ENCODE measurements at regions not wholly inside any gene's neighbourhood (a gene's known extent, or its start where the extent isn't known, plus 50 kb on each side); places are given as distances from the start of the nearest gene placed in this dataset.

DNA sequence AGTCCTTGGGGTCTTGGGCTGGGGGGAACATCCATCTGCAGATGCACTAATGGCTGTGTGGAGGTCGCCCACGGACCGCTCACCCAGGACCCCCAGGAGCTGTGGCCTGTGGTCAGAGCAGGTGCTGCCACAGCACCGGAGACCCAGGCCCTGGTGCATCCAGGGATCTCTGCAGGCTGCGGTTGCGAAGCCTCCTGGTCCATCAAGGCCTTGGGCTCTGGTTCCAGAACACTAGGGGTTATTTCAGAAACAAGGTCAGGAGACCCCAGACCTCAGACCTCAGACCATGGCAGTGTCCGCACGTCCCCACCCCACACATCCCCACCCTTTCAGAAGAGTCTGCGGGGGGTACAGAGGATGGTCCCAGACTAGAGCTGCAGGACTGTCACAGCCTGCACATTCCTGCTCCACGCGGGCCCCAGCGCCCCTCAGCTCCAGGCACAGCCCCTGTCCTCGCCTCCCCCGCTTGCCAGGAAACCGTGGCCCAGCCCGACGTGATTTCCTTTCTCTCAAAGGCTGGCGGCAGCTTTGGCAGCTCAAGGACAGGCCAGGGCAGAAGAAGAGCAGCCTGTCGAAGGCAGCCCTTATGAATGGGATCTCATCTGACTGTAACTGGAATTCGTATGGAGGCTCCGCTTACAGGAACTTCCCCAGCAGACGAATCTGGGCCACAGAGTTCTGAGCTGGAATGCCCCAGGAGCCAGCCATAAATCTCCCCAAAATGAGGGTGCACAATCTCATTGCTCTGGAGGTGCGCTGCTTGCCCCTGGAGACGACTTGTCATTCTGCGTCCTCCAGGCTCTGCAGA is 136.2 kb upstream of the RET start:
- Histone ChIP-seq H3K79me2 (ENCODE audit: control insufficient read depth, insufficient read depth, low read length, unreplicated experiment) (no peaks in the 10 kb centered on the region), H2AFZ (ENCODE audit: low read length, unreplicated experiment) (no peak overlapping the region), H3K27me3 (ENCODE audit: insufficient read depth, low read length) (peaks cover 31% of the 10 kb centered on the region), H3K4me1 (ENCODE audit: control insufficient read depth, insufficient read depth, low read length, unreplicated experiment) (no peaks in the 10 kb centered on the region), H3K36me3 (ENCODE audit: insufficient read depth, low read length) (no peaks in the 10 kb centered on the region), H3K27ac (ENCODE audit: low read depth, low read length) (no peak overlapping the region), H3K4me3 (ENCODE audit: low read depth, low read length) (no peak overlapping the region)

DNA sequence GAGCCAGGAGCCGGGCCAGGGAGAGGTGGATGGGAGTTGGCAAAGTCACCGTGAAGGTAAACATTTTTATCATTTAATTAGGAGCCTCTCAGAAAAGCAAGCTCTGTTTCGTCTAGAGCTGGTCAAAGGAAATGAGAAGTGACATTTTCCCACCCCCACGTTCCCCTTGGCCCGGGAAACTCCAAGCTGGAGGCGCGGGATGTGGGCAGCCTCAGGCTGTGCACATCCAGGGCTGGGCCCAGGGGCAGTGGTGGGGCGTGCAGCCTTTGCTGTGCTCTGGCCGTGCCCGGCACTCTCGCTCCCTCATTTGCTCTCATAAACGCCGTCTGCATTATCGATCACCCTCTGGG is 135.6 kb upstream of the RET start:
- Histone ChIP-seq H3K79me2 (ENCODE audit: control insufficient read depth, insufficient read depth, low read length, unreplicated experiment) (no peaks in the 10 kb centered on the region), H3K4me3 (ENCODE audit: low read depth, low read length) (no peak overlapping the region), H3K27ac (ENCODE audit: low read depth, low read length) (no peak overlapping the region), H3K4me1 (ENCODE audit: control insufficient read depth, insufficient read depth, low read length, unreplicated experiment) (no peaks in the 10 kb centered on the region), H3K27me3 (ENCODE audit: insufficient read depth, low read length) (peaks cover 29% of the 10 kb centered on the region), H3K36me3 (ENCODE audit: insufficient read depth, low read length) (no peaks in the 10 kb centered on the region), H2AFZ (ENCODE audit: low read length, unreplicated experiment) (no peak overlapping the region)

DNA sequence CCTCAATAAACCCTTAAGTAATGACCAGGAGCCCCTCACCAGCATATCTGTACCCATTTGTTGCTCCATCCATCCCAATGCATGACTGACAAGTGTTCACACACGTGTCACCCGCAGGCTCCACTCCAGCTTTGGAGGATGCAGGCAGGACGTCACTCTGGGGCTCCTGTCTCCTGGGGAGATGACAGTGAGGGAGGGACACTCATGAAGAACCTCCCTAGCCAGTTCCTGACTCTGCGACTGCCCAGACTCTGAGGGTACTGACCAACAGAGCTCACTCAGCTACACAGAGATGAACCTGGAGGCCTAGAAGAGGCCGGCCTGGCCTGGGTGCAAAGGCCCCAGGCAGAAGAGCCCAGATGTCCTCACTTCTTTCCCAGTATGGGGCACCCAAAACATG is 135.1 kb upstream of the RET start:
- H3K79me2 ChIP-seq (ENCODE audit: control insufficient read depth, insufficient read depth, low read length, unreplicated experiment): no peaks in the 10 kb centered on the region
- no peak overlapping the region for H3K4me3 ChIP-seq (ENCODE audit: low read depth, low read length)
- H2AFZ ChIP-seq (ENCODE audit: low read length, unreplicated experiment): no peak overlapping the region
- H3K4me1 ChIP-seq (ENCODE audit: control insufficient read depth, insufficient read depth, low read length, unreplicated experiment): no peaks in the 10 kb centered on the region
- H3K27me3 ChIP-seq (ENCODE audit: insufficient read depth, low read length): peaks cover 27% of the 10 kb centered on the region
- no peaks in the 10 kb centered on the region for H3K36me3 ChIP-seq (ENCODE audit: insufficient read depth, low read length)
- no peak overlapping the region for H3K27ac ChIP-seq (ENCODE audit: low read depth, low read length)

DNA sequence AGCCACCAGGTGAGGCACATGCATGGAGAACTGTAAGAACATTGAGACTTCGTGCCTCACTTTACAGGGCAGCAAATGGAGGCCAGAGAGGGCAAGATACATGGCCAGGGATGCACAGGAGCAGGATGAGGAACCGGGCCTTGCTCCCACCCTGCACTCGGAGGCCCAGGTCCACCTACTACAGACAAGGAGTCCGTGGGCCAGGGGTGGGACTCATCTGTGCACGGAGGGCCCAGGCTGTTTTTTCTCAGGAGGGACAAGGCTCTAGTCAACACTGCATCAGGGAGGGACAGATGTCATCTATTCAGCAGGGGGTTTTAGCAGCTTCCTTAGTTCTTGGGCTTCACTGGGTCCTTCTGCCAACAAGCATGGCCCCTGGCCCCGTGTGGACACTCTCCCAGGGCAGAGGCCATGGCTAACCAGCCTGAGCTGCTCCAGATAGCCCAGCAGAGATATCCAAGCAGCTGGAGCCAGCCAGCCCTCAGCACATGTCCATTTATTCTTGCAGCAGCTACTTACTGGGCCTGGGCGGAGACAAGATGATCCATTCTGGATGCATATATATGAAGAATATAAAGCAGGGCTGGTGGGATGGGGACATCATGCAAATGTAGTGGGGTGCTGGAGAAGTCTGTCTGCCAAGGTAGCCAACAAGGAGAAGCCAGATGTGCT is 134.5 kb upstream of the RET start:
- Histone ChIP-seq H3K27me3 (ENCODE audit: insufficient read depth, low read length) (peaks cover 28% of the 10 kb centered on the region), H3K36me3 (ENCODE audit: insufficient read depth, low read length) (no peaks in the 10 kb centered on the region), H3K27ac (ENCODE audit: low read depth, low read length) (no peak overlapping the region), H2AFZ (ENCODE audit: low read length, unreplicated experiment) (no peak overlapping the region), H3K4me3 (ENCODE audit: low read depth, low read length) (no peak overlapping the region), H3K79me2 (ENCODE audit: control insufficient read depth, insufficient read depth, low read length, unreplicated experiment) (no peaks in the 10 kb centered on the region), H3K4me1 (ENCODE audit: control insufficient read depth, insufficient read depth, low read length, unreplicated experiment) (no peaks in the 10 kb centered on the region)

DNA sequence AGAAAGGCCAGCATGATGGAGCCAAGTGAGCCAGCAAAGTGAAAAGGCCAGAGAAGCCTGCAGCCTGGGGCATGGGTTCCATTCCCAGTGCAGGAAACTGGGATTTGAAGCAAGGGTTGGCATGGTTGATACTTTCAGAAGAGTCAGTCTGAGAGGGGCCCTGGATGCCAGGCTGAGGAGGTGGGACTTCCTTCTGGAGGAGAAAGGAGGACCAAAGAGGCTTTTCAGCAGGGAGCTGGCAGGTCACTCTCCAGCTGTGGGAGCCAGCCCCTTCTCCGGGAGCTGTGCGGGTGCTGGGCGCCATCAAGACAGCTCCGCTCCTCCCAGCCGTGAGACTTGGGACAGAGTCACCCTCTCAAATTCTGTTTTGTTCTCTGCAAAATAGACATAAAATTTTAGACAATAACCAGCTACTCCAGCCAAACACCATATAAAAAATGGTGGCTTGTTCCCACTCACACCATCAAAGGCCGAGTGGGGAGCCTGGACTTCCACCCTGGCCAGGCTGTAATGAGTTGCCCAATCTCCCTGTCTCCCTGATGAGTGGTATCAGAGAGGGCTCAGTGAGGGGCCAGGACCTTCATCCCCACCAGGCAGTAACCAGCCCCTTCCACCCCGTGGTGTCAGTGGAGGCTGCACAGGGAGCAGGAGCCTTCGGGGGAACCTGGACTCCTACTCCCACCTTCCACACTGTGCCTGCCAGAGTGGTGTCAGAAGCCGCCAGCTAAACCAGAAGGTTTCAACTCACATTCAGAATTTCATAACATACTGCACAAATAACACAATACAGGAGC is 133.6 kb upstream of the RET start:
- H2AFZ ChIP-seq (ENCODE audit: low read length, unreplicated experiment): no peak overlapping the region
- H3K4me1 ChIP-seq (ENCODE audit: control insufficient read depth, insufficient read depth, low read length, unreplicated experiment): no peaks in the 10 kb centered on the region
- H3K79me2 ChIP-seq (ENCODE audit: control insufficient read depth, insufficient read depth, low read length, unreplicated experiment): no peaks in the 10 kb centered on the region
- H3K36me3 ChIP-seq (ENCODE audit: insufficient read depth, low read length): no peaks in the 10 kb centered on the region
- H3K27me3 ChIP-seq (ENCODE audit: insufficient read depth, low read length): peaks cover 34% of the 10 kb centered on the region
- no peak overlapping the region for H3K4me3 ChIP-seq (ENCODE audit: low read depth, low read length)
- no peak overlapping the region for H3K27ac ChIP-seq (ENCODE audit: low read depth, low read length)

DNA sequence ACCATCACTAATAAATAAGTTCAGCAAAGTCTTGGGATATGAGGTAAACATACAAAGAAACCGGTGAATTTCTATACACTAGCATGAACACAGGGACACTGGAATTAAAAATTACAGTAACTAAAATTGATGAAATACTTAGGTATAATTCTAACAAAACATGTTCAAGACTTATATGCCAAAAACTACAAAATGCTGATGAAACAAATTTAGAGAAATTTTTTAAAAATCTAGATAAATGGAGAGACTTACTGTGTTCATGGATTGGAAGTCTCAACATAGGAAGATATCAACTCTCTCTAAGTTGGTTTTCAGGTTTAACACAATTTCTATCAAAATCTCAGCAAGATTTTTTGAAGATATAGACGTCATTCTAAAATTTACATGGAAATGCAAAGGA is 128.8 kb upstream of the RET start:
- Histone ChIP-seq H3K36me3 (ENCODE audit: insufficient read depth, low read length) (no peaks in the 10 kb centered on the region), H3K4me1 (ENCODE audit: control insufficient read depth, insufficient read depth, low read length, unreplicated experiment) (peaks cover 3% of the 10 kb centered on the region), H3K27ac (ENCODE audit: low read depth, low read length) (no peak overlapping the region), H3K79me2 (ENCODE audit: control insufficient read depth, insufficient read depth, low read length, unreplicated experiment) (no peaks in the 10 kb centered on the region), H3K27me3 (ENCODE audit: insufficient read depth, low read length) (peaks cover 67% of the 10 kb centered on the region), H2AFZ (ENCODE audit: low read length, unreplicated experiment) (no peak overlapping the region), H3K4me3 (ENCODE audit: low read depth, low read length) (no peak overlapping the region)

DNA sequence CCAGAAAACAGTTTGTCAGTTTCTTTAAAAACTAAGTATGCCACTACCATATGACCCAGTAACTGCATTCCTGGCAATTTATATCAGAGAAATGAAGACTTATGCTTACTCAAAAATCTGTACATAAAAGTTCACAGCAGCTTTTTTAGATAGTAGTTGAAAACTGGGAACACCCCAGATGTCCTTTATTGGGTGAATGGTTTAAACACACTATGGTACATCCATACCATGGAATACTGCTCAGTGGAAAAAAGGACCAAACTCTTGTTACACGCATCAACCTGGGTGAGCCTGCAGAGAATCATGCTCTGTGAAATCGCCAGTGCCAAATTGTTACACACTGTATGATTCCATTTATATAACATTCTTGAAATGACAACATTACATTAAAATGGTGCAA is 127.6 kb upstream of the RET start:
- H3K27me3 ChIP-seq (ENCODE audit: insufficient read depth, low read length): peaks cover 56% of the 10 kb centered on the region
- H3K36me3 ChIP-seq (ENCODE audit: insufficient read depth, low read length): no peaks in the 10 kb centered on the region
- no peak overlapping the region for H2AFZ ChIP-seq (ENCODE audit: low read length, unreplicated experiment)
- no peak overlapping the region for H3K27ac ChIP-seq (ENCODE audit: low read depth, low read length)
- H3K4me3 ChIP-seq (ENCODE audit: low read depth, low read length): no peak overlapping the region
- H3K4me1 ChIP-seq (ENCODE audit: control insufficient read depth, insufficient read depth, low read length, unreplicated experiment): peaks cover 3% of the 10 kb centered on the region
- no peaks in the 10 kb centered on the region for H3K79me2 ChIP-seq (ENCODE audit: control insufficient read depth, insufficient read depth, low read length, unreplicated experiment)

DNA sequence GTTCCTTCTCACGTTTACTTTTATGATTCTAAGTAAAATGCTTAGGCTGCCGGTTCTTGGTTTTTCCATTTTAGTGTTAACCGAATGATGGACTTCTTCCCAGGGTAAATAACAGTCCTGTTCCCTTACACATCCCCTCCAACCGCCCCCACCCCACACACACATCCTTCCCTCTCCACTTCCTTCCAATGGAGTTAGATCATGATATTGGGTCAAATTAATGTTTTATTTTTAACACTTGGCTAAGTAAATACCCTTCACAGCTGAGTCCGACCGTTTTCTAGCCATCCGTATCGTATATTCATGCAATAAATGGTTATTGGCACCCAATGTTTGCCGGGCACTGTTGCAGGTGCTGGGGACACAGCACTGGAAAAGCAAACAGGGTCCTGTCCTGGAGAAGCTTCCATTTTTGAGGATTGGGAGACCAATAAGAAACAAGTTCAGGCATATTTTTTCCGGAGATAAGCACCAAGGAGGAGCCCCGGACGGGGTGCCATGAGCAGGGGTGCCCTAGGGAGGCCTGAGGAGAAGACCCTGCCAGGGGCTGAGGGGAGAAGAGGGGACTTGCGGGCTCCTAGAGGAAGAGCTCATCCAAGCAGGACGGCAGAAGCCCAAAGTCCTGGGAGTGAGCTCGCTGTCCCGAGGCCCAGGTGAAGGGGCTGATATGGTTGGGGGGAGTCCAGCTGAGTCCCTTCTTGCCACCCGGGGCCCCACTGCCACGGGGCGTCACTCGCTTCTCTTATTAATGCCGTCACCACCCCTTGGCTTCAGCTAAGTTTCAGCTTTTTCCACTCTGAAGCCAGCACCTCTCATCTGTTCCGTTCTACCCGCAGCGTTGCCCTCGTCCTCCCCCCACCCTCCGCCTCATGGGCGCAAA is 126.0 kb upstream of the RET start:
- no peak overlapping the region for H3K4me3 ChIP-seq (ENCODE audit: low read depth, low read length)
- no peak overlapping the region for H2AFZ ChIP-seq (ENCODE audit: low read length, unreplicated experiment)
- H3K27ac ChIP-seq (ENCODE audit: low read depth, low read length): no peak overlapping the region
- peaks cover 52% of the 10 kb centered on the region for H3K27me3 ChIP-seq (ENCODE audit: insufficient read depth, low read length)
- H3K79me2 ChIP-seq (ENCODE audit: control insufficient read depth, insufficient read depth, low read length, unreplicated experiment): no peaks in the 10 kb centered on the region
- H3K36me3 ChIP-seq (ENCODE audit: insufficient read depth, low read length): no peaks in the 10 kb centered on the region
- H3K4me1 ChIP-seq (ENCODE audit: control insufficient read depth, insufficient read depth, low read length, unreplicated experiment): peaks cover 3% of the 10 kb centered on the region

DNA sequence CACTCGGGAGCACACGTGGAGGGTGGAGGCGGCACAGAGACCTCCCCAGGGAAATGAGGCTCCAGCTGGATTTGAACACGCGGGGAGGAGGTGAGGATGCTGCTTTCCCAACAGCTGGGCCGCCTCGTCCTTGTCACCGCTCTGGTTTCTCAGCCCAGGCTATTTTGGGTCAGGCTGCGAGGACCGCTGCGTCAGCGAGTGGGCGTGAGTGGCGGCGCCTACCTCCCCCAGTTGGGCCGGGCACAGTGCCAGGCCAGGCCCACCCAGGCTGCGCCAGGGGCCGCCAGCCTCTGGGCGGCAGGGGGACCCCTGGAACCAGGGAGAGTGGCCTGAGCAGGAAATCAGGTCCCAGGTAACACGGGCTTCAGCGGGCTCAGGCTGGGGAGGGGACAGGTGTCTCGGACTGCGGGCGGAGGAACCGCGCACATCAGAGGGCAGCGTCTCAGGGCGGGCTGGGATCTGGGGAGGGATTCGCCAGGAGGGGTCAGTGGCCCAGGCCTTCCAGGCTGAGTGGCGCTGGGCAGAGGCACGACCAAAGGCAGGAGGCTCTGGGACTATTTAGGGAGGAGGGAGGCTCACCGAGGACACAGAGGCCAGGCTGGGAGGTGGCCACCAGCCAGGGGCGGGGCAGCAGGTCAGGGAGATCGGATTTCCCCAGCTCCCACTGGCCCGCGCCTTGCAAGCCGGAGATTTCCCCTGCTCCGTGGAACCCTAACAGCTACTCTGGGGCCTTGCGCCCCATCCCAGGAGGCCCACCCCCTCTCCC is 125.2 kb upstream of the RET start:
- H3K36me3 ChIP-seq (ENCODE audit: insufficient read depth, low read length): no peaks in the 10 kb centered on the region
- peaks cover 3% of the 10 kb centered on the region for H3K4me1 ChIP-seq (ENCODE audit: control insufficient read depth, insufficient read depth, low read length, unreplicated experiment)
- H3K27me3 ChIP-seq (ENCODE audit: insufficient read depth, low read length): peaks cover 59% of the 10 kb centered on the region
- no peak overlapping the region for H2AFZ ChIP-seq (ENCODE audit: low read length, unreplicated experiment)
- no peaks in the 10 kb centered on the region for H3K79me2 ChIP-seq (ENCODE audit: control insufficient read depth, insufficient read depth, low read length, unreplicated experiment)
- no peak overlapping the region for H3K4me3 ChIP-seq (ENCODE audit: low read depth, low read length)
- H3K27ac ChIP-seq (ENCODE audit: low read depth, low read length): no peak overlapping the region

DNA sequence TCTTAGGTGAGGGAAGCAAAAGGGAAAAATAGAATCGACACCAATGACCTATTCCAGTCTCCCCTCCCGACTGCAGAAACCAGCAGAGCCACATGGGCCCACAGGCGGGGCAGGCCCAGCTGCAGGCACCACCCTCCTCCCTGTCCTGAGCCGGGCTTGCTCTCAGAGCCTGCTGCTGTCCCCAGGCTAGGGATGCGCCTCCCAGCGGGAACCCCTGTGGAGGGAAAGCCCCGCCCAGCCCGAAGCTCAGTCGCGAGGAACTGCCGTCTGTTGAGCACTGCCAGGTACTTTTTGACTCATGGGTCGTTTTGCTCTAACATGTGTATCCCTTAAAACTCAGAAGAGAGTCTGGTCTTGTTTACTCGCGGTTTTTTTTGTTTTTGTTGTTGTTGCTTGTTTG is 124.5 kb upstream of the RET start:
- peaks cover 60% of the 10 kb centered on the region for H3K27me3 ChIP-seq (ENCODE audit: insufficient read depth, low read length)
- no peak overlapping the region for H2AFZ ChIP-seq (ENCODE audit: low read length, unreplicated experiment)
- no peak overlapping the region for H3K27ac ChIP-seq (ENCODE audit: low read depth, low read length)
- H3K79me2 ChIP-seq (ENCODE audit: control insufficient read depth, insufficient read depth, low read length, unreplicated experiment): no peaks in the 10 kb centered on the region
- H3K4me3 ChIP-seq (ENCODE audit: low read depth, low read length): no peak overlapping the region
- H3K4me1 ChIP-seq (ENCODE audit: control insufficient read depth, insufficient read depth, low read length, unreplicated experiment): peaks cover 3% of the 10 kb centered on the region
- no peaks in the 10 kb centered on the region for H3K36me3 ChIP-seq (ENCODE audit: insufficient read depth, low read length)
